Hypothalamus (tissue), 51 donors: ENCODE measurements at regions not wholly inside any gene's neighbourhood (a gene's known extent, or its start where the extent isn't known, plus 50 kb on each side); places are given as distances from the start of the nearest gene placed in this dataset.
"Not testable (repeated sequence)": the region's sequence is repeated elsewhere in the genome, so short reads cannot be mapped to it uniquely, and the experiment has no call there.

Experiments used
- DNase-seq, 51 donors: peaks; one replicate each; lab custom pipeline; 2025; lab: John Stamatoyannopoulos, UW

DNA sequence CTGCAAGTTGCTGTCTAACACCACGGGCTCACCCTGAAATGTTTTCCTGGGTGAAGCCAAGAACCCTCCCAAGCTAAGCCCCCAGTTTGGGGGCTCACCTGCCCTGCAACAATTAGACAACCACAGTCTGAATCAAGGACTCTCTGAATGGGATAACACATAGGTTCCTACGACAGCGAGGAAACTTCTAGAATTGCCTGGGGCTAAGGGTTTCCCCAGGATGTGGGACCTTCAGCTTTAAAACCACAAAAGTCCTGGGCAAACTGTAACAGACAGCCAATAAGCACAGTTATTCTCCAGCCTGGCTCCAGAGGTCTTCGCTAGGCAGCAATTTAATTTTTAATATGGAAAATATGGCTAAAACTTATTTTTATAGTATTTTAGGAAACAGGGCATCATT, 162.6 kb downstream of the PRKX start:
- no peak for DNase-seq

DNA sequence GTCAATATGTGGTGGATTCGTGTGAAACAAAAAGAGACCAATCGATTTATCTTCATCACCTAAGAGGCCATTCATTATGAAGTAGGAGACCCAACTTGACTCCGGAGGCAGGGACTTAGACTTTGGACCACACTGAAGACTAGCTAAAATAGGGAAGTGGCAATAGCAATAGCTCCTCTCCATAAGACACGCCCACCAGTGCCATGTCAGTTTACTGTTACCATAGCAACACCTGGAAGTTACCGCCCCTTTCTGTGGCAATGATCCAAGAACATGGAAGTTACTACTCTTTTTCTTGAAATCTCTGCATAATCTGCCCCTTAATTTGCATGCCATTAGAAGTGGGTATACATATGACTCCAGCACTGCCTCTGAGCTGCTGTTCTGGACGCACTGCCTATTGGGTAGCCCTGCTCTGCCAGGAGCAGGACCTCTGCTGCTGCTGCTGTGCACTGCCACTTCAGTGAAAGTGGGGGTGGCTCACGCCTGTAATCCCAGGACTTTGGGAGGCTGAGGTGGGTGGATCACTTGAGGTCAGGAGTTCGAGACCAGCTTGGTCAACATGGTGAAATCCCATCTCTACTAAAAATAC, 163.2 kb downstream of the PRKX start:
- no peak for DNase-seq

DNA sequence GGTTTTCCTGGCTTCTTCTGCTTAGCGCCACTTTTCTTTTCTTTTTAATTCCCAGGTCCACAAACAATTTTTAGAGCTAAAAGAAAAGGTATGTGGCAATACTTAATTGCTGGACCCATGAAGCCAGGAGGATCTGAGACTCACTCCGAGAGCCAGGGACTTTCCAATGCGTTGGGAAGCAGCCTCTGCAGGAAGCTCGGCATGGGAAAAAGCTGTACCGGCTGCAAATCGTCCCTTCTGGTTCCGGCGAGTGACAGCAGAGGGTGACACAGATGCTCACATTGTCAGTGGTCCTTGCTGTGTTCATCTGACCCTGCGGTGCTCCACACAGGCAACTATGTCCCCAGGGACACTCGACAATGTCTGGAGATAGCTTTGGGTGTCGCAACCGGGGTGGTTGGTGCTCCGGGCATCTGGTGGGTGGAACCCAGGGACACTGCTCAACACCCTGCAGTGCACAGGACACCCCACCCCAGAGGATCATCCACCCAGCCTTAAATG, 164.0 kb downstream of the PRKX start:
- peak in 4 of 51 donors; percentile 0 to 10 (median 2) for DNase-seq

DNA sequence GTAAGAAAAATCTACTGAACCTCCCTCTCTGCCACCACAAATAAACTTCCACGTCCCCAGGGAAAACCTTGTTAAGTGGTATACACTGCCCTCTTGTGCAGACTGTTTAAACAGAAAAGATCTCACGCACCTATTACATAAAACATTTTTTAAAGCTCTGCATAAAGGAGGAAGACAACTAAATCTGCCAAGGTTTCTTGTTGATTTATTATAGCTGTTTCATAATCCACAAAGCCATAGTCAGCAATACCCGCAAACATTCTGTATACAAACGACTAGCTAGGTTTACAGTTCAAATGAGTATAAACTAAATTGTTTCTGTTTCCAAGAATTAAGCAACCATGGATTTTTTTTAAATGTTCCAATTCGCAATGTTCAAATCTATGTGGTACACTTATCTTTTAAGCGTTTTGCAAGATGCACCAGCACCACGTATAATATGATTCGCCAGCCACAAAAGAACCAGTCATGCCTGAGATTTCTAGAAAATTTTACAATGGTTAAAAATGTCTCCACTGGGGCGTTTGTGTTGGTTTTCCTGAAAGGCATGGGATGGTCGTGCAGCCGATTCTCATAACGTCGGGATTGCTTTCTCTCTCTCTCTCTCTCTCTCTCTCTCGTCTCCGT, 164.6 kb downstream of the PRKX start:
- peak in 2 of 51 donors; percentile 0 to 10 for DNase-seq

DNA sequence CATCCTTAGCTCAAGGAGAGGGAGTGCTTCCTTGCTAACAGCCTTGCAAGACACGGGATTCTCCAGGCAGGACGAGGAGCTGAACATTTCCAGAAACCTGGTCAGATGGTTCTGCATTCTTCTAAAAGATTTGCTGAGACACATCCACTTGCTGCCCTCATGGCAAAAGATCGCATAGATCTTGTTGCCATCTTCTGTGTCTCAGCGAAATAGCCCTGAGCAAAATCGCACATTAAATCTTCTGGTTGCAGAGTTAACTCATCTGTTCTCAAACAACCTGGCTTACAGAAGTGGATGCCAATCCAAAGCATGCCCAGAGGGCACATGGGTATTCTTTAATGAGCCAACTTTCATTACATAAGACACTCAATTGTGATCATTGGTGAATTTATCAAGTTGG, 167.5 kb downstream of the PRKX start:
- no peak for DNase-seq

DNA sequence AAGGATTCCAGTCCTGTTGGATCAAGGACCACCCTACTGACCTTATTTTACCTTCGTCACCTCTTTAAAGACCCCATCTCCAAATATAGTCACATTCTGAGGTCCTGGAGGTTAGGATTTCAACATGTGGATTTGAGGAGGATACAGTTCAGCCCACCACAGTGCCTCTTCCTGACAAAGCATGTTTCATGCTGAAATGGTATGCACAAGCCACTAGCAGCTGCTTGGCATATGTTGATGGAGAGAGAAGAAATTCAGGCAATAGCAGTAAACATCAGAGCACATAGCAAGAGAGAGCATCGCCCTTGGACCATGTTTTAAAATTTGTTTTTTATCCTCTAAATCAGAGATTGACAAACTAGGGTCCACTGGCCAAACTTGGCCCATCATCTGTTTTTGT, 172.1 kb downstream of the PRKX start:
- DNase-seq: no peak

DNA sequence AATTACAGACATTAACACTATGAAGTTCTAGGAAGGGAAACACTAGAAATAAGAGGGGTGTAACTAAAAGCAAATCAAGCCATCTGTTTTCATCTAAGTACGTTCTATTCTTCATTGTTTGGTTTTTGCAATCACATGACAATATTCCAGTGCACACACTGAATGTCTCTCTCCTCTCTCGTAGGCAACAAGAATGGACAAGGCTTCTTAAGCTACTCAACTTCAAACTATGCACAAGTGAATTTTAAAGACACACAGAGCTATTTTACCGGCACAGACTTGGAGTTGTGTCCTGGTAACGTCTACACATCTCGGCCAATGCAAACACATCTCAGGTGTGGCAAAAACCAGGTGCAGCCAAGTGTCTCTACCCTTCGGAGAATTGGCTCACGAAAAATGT, 173.3 kb downstream of the PRKX start:
- DNase-seq: no peak

DNA sequence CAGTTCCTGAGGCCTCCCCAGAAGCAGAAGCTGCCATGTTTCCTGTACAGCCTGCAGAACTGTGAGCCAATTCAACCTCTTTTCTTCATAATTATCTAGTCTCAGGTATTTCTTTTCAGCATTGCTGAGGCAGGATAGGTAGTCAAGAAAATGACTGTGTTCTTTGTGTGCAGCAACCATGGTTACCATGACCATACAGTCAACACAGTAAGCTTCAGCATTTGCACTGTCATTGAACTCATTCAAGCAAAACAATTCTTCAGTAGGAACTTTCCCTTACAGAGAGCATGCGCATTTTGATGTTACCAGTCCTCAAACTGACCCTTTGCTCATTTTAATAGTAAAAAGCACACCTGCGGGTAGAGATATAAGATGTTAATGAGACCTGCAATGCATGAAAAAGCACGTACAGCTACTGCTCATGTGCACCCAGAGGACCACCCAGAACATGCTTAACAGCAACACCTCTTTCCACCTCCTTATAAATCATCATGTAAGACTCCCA, 180.8 kb downstream of the PRKX start:
- no peak for DNase-seq

DNA sequence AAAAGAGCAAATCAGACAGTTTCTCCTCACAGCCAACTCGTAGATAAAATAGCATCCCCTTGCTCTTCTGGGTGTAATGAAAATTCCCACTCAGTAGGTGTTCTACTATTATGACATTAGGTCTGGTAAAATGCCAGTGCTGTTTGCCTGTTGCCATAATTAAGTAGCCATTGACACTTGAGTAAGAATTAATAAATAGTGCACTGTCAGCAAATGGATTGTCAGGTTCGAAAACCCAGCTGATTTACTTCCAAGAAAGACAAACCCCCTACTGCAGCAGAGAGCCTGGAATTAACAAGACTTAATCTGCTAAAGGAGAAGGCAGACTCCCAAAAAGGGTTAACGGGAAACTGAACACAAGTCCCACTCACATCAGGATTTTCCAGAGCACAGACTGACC, 182.0 kb downstream of the PRKX start:
- DNase-seq: not testable (repeated sequence)

DNA sequence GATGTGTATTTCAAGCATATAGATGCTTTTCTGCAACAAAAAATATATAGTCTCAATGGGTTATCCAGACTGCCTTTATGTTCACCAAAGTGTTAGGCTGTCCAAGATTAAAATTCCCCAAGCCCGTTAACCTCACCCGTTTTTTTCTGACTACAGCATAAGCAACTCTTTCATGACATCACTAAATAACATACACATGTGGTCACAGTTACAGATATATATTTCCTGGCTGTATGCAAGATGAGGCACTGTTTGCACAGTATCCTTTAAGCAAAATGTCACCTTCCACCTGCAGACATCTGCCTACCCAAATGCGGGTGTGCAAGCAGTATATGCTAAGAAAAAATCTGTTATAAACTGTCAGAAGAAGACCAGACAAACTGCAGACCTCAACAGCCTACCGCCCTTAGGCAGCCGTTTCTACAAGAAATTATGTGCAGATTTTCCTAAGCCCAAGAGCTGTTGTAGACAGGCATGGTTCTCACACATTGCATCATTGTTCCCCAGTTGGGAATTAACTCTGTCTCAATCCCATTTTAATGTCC, 183.1 kb upstream of the MXRA5 start:
- DNase-seq: no peak

DNA sequence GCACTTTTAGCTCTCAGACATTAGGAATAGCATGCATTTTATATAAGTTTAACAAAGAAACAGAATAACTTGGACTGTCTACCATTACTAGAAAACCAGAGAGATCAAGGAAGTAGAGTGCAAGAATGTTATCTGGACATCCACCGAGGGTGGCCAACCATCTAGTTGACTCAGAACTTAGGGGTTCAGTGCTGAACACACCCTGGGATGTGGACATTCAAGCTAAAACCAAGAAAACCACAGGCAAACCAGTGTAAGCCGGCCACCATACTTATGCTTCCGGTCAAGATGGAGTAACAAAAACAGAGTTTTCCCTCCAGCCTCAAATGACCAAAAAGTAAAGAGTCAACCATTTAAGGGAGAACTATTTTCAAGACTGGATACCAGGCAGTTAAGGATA, 181.4 kb upstream of the MXRA5 start:
- DNase-seq: no peak

DNA sequence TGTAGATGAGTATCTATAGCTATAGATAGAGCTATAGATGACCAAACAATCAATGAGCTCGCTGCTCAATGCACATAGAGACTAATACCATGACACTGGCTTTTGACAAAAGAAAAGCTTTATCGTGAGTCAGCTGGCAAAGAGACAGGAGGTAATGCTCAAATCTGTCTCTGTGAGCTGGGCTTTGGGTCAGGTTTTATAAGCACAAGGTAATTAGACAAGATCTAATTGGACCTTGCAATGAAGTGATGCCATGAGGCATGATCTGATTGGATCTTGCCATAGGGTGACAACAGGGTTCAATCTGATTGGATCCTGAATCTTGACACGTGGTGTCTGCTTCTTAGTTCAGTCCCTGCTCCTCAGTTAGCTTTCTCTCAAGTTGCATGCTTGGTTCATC, 180.7 kb upstream of the MXRA5 start:
- DNase-seq: no peak

DNA sequence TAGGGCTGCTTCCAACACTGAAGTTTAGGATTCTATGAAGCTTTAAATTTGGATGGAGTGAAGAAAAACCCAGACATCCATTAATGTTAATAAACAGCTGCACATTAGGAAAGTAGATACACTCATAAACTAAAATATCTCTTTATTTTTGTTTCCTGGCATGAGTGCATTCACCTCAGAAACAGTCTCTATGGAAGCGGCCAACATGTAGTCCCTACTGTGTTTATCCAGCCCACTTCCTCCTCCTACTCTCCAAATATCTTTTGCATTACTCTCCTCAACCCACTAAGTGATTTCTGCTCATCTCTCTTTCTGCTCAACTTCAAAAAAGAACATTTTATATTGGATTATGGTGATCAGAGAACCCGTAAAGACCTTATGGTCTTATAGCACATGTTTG, 180.3 kb upstream of the MXRA5 start:
- no peak for DNase-seq

DNA sequence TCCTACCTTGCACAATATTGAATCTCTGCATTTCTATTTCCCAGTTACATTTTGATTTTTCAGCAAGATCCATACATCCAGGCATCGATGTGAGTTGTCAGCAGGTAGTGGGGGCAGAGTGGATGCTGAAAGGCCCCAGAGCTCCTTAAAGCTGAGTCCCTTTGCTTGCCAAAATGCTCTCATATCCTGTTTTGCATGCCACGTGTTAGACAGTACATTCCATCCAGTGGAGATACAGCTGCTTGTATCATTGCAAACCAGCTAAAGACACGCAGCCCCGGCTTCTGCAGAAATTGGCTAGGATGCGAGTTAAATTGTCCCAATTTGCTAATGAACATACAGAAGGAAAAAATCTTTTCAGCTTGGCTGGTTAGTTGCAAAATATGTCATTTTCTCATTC, 179.6 kb upstream of the MXRA5 start:
- no peak for DNase-seq

DNA sequence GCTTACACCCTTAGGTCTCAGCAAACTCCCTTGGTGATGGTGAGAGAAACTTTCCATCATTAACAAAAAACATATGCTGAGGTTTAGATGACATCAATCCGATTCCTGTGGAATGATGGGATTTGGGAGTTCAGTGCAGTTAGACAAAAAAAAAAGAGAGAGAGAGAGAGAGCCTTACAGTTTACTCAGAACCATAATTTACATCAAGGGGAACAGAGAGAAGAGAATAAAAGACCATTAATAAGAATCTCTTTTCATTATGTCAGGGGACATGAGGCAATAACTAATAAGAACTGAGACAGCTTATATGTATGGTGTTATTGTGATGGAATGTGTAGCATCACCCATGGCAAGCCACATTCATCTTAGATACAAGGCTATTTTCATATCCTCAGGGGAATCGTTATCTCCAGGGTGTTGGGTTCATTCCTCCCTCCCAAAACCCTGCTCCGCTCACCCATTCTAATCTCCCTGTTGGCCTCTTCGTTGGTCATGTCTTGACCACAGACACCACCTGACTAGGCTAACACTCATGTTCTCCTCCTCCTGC, 175.7 kb upstream of the MXRA5 start:
- DNase-seq: no peak

DNA sequence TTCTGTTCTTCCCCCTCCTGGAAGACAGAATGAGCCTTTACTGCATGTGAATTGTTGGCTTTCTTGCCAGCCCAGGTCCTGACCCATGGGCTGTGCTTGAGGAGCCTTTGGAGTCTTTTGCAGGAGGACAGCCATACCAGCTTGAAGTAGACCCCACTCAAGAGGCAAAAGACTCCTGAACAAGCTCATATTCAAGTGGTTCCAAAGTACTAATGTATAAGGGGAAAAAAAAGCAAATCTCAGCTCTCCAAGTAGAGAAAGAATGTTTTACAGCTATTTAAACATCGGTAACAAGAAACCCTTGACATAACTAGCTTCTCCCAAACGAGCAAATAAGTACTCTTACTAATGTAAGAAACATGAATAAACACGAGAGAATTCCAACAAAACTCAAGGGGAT, 174.9 kb upstream of the MXRA5 start:
- DNase-seq: no peak

DNA sequence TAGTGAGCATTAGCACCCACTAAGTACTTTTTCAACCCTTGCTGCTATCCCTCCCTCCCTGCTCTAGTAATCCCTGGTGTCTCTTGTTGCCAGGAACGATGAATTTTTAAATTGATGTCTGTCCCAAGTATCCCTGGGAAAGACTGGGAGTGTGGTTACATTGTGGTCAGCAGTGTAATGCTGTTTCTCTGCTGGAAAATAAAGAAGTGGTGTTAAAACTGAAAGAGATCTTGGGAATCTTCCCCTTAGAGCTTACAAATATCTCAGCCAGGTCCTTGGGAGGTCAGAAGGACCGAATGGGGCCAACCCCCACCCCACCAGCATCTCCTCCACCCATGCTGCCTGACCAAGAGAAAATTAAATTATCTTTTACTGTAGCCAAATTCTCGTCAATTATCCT, 174.5 kb upstream of the MXRA5 start:
- no peak for DNase-seq

DNA sequence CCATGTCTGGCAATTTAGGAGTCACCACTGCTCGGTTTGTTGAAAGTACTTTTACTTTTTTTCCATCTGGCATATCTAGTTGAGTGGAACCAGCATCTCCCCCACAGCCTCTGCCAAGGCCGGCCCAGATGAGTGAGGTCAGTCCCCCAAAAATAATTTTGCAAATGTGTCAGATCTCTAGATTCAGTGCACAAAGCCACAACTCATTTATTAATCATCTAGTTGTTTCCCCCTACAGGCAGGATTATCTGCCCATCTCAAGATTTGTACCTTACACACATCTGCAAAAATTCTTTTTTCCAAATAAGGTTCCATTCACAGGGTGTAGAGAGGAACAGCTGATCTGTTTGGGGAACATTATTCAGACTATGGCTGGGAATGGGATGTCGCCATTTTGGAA, 174.0 kb upstream of the MXRA5 start:
- no peak for DNase-seq

DNA sequence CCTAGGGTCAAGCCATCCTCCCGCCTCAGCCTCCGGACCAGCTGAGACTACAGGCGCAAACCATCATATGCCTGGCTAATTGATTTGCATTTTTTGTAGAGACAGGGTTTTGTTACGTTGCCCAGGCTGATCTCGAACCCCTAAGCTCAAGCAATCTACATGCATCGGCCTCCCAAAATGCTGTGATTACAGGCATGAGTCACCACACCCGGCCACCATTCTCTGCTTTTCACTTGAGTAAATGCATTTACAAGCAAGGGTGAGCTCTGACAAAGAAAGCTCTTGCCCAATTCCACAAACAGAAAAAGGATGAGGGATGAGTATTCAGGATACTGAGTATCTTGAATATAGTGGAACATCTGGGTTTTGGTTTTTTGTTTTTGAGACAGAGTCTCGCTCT, 172.9 kb upstream of the MXRA5 start:
- DNase-seq: not testable (repeated sequence)

DNA sequence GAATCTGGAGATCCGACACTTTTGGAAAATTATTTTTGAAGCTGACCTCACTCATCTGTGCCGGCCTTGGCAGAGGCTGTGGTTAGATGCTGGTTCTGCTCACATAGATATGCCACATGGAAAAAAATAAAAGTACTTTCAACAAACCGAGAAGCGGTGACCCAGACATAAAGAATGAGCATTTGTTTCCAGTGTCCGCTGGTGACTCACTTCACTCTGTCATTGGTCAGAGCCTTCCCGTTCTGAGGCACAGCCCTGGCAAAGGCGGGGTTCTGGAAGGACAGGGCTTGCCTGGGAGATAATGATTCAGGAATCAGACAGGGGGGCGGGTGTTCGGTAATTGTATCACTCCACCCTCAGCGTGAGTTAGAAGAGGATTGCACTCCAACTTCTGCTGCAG, 172.4 kb upstream of the MXRA5 start:
- DNase-seq: peak in 1 of 51 donors; percentile 0

DNA sequence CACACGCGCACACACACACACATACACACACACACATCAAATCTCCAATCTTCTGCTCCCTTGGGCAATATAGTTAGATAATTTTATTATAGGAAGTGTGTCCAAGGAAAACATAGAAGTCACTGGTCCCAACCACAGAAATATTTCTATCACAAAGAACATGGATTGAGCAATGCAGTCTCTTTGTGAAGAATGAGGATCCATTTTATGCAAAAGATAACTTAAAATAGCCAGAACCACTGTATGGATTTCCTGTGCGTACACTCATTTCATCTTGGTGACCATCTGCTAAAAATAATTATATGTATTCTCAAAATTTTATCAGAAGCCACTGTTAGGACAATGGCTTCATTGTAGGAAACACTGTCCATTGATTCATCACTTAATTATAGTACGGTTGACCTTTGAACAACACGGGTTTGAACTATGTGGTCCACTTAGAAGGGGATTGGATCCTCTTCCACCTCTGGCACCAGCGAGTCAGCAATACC, 169.6 kb upstream of the MXRA5 start:
- DNase-seq: no peak

DNA sequence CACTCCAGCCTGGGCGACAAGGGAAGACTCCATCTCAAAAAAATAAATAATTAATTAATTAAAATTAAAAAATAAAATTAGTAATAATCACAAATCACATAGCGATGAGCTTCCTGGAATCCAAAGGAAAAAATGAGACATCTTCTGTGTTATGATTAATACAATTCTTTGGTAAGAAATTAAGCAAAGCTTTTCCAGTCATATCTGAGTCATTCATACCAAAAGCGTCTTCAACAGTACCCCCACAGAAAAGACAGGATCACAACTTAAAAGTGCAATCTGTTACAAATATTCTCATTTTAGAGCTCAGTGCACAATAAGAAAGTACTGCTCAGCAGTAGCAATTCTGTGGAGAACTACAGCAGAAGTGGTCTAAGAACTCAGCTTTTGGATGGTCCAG, 168.5 kb upstream of the MXRA5 start:
- no peak for DNase-seq
